ENCODE measurements at regions not wholly inside any gene's neighbourhood (a gene's known extent, or its start where the extent isn't known, plus 50 kb on each side); places are given as distances from the start of the nearest gene placed in this dataset.

- no peaks in the 10 kb centered on the region for H3K36me3 Mint-ChIP-seq
- no peak for DNase-seq (ENCODE audit: low spot score)
Observed at GRCh38 chr5:175214152-175214551, 229.8 kb downstream of the DRD1 start.

GRCh38 chr5:175211956-175212756, 231.8 kb downstream of the DRD1 start:
- Mint-ChIP-seq H3K27ac (no peak overlapping the region), H3K36me3 (no peaks in the 10 kb centered on the region), H3K27me3 (ENCODE audit: low read depth) (no peaks in the 10 kb centered on the region; the same call in 1 of the 2 replicates), H3K4me1 (peaks cover 10% of the 10 kb centered on the region), H3K4me3 (no peak overlapping the region), H3K9me3 (0 out of 2 replicates have a peak, but pooled peaks cover 3% of the 10 kb centered on the region)
- ATAC-seq (peak; percentile 61), DNase-seq (ENCODE audit: low spot score) (peak; percentile 13)
- ChIA-PET CTCF (no interaction called here), POLR2A (no interaction called here)
- TF ChIP-seq E2F4 (CRISPR knock-in tag; IDR thresholded peaks at IDR 0.05; ENCODE audit: borderline replicate concordance, low read depth) (no peak), HMGXB4 (CRISPR knock-in tag; IDR thresholded peaks at IDR 0.05) (no peak), ZNF512 (CRISPR knock-in tag; IDR thresholded peaks at IDR 0.05; ENCODE audit: borderline replicate concordance) (no peak), MAX (CRISPR knock-in tag; IDR thresholded peaks at IDR 0.05) (no peak), ZNF317 (CRISPR knock-in tag; IDR thresholded peaks at IDR 0.05; ENCODE audit: borderline replicate concordance, low read depth) (no peak), RORB (CRISPR knock-in tag; IDR thresholded peaks at IDR 0.05) (no peak), ZNF232 (CRISPR knock-in tag; IDR thresholded peaks at IDR 0.05) (no peak), ZNF416 (CRISPR knock-in tag; IDR thresholded peaks at IDR 0.05) (no peak)

More at GRCh38 chr5:175214152-175214551, 229.8 kb downstream of the DRD1 start:
- ATAC-seq = no peak
- CTCF ChIA-PET = interaction anchor here (1.3 kb wide), 1 partner anchor 230 kb away, joined by 3 read pairs; the partner anchor contains the start of gene DRD1
- no peak overlapping the region for H3K4me3 Mint-ChIP-seq
- 0 out of 2 replicates have a peak, but pooled peaks cover 3% of the 10 kb centered on the region for H3K9me3 Mint-ChIP-seq
- POLR2A ChIA-PET = no interaction called here
- H3K4me1 Mint-ChIP-seq = peaks cover 6% of the 10 kb centered on the region; the same call in 1 of the 2 replicates
- H3K27ac Mint-ChIP-seq = no peak overlapping the region
- TF ChIP-seq ZNF317 (CRISPR knock-in tag; IDR thresholded peaks at IDR 0.05; ENCODE audit: borderline replicate concordance, low read depth) (no peak), GABPB1 (CRISPR knock-in tag; IDR thresholded peaks at IDR 0.05) (no peak), JAZF1 (CRISPR knock-in tag; IDR thresholded peaks at IDR 0.05) (no peak), ZNF281 (CRISPR knock-in tag; IDR thresholded peaks at IDR 0.05) (no peak), HMGXB4 (CRISPR knock-in tag; IDR thresholded peaks at IDR 0.05) (no peak), ZNF263 (CRISPR knock-in tag; IDR thresholded peaks at IDR 0.05; ENCODE audit: low read depth) (no peak), ATF6 (CRISPR knock-in tag; IDR thresholded peaks at IDR 0.05) (no peak)
- H3K27me3 Mint-ChIP-seq (ENCODE audit: low read depth) = no peaks in the 10 kb centered on the region

Measured in WTC11 (cell line).